Iris pigment epithelial cell (primary cell): ENCODE measurements at regions not wholly inside any gene's neighbourhood (a gene's known extent, or its start where the extent isn't known, plus 50 kb on each side); places are given as distances from the start of the nearest gene placed in this dataset.

Experiments used
- DNase-seq: peaks from one replicate; pipeline ENCODE4 v3.0.0-alpha.2; 2011; ENCODE audit warnings: low read depth

DNA sequence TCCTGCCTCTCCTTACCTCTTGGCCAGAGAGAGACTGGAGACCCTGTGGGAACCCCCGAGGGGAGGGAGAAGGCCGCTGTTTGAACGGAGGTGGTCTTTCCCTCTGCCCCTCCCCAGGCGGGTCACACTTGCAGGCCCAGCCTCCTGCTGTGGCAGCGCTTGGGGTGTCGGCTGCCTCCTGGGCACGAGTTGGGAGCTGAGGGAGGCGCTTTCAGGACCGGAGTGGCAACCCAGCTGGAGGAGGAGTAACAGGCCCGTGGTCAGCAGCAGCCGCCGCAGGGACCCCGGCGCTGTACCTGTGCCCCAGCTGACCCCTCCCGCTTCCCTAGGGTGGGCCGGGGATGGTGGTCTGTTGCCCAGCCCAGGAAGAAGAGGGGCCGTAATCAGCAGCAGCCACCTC is 278.3 kb downstream of the SEC14L1 start:
- DNase-seq = no peak

GRCh38 chr17:77419547-77420094 is 278.9 kb downstream of the SEC14L1 start:
- DNase-seq = peak; percentile 51

DNA sequence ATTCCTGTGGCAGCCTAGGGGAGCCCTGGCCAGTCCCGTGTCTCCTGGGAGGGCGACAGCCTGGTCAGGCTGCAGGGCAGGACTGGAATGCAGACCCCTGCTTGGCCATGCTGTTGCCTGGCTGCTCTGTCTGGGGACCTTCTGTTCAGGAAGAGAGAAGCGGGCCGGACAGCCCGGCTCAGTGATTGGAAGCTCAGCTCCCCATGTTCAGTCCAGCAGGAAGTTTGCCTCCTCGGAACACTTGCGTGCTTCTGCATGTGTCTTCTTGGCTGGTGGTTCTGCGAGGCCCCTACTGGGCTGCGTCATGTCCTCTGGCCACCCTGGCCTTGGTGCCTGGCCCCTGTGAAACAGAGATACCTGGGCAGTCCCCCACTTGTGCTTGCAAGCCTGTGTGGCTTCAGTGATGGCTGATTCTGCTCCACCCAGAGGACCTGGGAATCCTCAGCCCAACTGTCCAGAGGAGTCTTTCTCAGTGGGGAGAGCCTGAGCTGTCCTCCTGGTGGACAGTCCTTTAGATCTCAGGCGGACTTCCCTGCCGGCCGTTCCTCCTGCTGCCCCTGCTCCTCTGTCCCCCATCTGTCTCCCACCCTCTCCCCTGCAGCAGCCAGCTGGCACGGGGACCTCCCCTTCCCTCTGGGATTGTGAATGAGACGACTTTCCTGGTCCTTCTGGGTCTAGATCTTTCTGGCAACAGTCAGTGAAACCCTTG is 279.5 kb downstream of the SEC14L1 start:
- DNase-seq = no peak

DNA sequence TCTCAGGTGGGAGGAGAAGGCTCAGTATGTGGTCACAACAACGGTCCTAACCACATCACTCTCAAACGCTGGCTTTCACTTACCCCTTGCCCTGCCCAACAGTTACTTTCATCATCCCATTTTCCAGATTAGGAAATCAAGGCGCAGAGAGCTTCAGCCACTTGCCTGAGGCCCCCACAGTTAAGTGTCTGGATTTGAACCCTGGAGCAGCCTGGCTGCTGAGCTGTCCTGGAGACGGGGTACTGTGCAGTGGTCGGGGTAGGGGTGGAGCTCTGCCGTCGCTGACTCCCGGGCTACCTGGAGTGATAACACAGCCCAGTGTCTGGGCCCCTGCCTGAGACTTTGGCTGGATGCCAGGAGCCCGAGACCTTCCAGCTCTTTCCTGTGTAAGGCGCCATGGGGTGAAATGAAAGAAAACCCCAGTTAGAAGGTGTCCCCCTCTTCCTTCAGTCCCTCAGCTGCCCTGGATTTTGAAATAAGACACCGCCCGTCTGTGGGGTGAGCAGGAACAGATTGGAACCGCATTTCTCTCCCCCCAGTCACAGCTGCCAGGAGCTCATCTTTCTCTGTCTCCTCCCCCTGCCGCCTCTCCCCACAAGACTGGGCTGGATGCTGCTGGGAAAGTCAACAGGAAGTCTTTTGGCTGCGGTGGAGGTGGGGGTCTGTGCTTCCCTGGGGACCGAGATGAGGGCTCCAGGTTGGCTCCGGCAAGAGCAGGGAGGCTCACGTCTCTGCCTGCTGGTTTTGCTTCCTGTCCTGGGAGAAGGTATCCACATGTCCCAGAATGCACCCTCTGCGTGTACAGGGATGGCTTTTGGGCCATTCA is 280.2 kb downstream of the SEC14L1 start:
- DNase-seq = peak; percentile 95

DNA sequence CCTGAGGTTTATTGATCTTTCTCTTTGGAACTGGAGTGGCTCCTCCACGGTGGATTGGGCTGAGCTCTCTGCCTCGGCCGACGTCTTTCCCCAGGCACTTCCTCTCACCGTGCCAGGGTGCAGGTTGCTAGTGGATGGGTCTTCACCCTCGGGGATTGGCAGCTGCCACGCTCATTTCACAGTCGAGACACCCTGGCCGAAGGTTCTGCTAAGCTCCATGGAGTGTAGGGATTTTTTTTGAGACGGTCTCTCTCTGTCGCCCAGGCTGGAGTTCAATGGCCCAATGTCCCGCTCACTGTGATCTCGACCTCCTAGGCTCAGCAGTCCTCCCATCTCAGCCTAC is 280.8 kb downstream of the SEC14L1 start:
- no peak for DNase-seq

DNA sequence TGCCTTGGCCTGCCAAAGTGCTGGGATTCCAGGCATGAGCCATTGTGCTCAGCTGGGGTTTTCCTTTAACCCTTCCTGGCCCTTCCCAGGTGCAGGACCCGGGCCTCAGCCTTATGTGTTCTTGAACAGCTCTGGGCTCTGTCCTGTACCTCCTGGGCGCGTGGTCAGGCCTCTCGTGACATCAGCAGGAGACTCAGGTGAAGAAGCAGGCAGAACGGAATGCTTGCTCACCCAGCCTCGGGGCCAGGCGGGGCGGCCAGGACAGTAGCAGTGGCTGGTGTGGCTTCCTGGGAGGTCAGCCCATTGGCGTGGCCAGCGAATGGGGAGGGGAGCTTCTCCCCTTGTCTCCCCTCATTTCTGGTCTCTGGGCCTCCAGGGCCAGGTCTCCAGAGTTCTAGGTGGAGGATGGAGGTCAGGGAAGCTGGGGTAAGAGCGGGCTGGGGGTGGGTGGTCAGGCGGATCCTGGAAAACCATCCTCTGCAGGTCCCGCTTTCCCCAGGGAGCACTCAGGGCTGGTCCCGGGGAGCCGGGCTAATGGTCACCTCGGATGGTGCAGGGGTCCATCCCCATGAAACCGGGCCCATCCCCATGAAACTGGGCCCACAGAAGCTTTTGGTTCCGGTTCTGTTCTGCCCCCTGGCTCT is 281.5 kb downstream of the SEC14L1 start:
- DNase-seq = no peak

DNA sequence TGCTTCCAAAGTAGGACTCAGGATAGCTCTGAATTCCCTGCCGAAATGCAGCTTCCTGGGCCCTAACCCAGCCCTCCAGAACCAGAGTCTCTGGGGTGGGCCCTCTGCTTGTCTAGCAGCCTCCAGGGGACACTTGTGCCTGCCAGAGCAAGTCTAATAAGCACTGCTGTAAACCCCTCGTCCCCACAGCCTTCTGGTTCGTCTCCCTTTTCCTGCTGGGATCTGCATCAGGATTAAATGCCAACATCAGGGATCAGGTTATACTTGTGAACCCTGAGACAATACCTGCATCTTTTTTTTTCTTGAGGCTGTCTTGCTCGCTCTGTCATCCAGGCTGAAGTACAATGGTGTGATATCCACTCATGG is 282.0 kb downstream of the SEC14L1 start:
- no peak for DNase-seq

GRCh38 chr17:77423589-77424451 is 283.1 kb downstream of the SEC14L1 start:
- DNase-seq = peak; percentile 89

GRCh38 chr17:77424585-77425344 is 284.0 kb downstream of the SEC14L1 start:
- DNase-seq = peak; percentile 96

DNA sequence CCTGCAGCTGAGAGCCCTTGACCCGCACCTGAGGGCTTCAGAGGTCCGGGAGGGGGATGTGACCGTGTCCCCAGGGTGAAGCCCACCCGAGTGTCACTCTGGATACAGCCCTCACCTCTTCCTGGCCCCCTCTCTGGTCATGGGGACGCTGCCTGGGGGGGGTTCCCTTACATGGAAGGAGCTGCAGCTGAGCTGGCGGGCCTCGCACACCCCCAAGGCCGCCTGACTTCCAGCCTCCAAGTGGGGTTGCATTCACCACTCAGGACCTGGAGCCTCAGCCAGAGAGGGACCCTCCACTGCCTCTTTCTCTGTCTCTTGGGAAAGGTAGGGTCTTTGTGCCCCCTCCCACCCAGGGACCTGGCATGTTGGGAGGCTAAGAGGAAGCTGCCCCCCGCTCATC is 284.6 kb downstream of the SEC14L1 start:
- no peak for DNase-seq

DNA sequence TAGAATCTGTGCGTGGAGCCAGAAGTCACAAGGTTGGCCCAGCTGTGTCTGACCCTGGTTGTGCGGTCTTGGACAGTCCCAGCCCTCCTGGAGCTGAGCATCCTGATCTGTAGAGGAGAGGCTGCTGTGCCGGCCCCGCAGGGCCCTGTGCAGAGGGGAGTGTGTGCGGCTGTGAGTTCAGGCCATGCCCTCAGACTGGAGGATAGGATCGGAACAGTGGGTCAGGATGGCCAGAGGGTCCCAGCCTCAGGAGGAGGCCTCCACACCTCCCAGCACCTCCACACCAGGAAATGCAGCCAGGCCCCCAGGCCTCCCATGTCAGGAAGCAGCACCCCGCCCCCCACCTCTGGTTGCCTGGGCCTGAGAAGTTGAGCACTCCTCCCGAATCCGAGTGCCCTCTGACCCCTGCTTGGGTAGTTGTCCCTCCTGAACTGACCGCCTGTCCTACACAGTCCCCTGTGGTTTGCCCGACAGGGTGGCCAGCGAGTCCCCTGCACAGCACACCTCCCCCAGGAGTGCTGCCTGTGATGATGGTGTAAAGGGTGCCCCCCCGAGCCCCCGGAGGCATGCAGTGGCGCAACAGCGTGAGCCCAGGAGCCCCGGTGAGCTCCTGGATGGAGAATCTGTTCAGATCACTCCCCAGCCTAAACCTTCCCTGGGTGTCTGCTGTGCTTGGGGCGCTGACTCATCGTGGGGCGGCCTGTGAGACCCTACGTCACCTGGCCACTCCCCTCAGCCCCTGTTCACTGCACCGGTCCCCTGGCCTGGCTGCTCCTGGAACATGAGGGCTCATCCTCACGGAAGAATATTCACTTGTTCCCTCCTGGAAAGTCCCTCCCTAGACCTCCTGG is 285.2 kb downstream of the SEC14L1 start:
- peak; percentile 92 for DNase-seq

DNA sequence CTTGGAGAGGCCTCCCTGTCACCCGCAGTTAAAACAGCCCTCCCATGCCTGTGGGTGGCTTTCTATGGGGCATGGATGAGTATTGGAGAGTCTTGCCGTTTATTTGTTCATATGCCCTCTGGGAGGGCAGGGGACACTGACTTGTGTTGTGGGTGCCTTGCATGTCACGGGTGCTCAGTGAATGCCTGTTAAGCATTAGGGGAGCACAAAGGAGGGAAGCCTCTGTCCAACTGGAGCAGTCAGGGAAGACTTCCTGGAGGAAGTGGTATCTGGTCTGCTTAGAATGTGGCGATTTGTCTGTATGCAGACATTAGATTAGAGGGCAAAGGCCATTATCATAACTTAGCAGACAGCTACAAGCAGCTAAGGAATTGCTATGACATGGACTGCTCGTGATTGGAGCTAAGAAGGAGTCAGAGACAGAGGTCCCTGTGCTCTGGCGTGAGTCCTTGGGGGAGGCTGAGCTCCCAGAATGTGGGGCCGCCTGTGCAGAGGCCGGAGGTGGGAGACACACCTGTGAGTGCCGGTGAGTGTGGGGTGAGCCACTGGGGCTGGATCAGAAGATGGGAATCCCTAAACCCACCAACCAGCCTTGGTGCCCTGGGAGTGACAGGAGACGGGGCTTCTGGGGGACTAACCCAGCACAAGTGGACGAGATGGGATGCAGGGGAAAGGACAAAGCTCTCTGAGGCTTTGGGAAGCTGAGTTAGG is 286.1 kb downstream of the SEC14L1 start:
- no peak for DNase-seq

- peak; percentile 87 for DNase-seq
Measured at GRCh38 chr17:77427391-77427991, 286.7 kb downstream of the SEC14L1 start.

DNA sequence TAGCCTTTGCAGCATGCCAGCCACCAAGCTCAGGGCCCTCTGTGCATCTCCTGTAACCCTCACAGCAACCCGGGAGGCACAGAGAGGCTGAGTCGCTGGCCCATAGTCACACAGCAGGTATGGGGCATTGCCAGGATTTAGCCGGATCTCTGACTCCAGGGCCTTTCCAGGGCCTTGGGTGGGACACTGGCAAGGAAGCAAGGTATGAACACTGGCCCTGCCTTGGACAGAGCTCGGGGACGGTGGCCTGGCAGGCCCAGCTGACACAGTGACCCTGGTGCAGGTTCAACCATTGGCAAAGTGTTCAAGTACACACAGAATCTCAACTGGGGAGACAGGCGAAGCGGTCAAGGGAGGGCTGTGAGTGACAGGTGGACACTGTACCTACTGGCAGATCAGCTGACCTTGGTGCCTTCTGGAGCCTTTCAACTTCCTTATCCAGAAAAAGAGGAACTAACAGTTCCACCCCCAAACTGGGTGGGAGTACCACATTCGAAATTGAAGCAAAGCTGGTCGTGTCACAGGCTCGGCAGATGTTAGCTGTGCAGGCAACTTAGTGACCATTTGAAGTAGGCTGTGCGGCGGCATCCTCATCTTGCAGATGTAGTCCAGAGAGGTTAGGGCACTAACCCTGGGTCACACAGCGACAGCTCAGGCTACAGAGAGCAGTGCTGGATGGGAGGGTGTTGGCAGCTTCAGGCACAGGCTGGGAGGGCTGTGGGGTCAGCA is 287.4 kb downstream of the SEC14L1 start:
- DNase-seq = no peak

DNA sequence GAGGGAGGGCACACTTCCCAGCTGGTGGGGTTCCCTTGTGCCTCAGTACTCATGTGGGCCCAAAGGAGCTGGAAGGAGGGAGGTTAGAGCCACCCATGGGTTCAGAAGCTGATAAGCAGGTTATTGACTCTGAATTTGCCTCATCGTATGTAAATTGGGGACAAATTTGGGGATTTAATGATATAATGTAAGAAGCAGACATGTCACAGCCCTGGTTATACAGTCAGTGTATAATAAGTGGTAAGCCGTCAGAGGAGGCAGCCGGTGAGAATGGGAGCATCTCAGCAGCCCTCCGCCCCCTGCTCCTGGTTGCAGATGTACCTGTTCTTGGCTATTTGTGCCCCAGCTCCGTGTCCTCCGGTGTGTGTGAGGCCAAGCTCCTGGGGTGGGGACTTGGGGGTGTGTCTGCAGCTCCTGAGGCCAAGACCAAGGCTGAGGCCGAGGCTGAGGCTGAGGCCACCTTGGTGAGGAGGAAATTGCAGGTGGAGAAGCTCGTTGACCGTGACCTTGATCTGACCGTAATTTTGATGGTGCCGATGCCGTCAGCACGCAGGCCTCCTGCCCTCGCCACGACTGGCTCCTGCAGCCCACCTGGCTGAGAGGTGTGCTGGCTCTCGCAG is 288.1 kb downstream of the SEC14L1 start:
- no peak for DNase-seq

DNA sequence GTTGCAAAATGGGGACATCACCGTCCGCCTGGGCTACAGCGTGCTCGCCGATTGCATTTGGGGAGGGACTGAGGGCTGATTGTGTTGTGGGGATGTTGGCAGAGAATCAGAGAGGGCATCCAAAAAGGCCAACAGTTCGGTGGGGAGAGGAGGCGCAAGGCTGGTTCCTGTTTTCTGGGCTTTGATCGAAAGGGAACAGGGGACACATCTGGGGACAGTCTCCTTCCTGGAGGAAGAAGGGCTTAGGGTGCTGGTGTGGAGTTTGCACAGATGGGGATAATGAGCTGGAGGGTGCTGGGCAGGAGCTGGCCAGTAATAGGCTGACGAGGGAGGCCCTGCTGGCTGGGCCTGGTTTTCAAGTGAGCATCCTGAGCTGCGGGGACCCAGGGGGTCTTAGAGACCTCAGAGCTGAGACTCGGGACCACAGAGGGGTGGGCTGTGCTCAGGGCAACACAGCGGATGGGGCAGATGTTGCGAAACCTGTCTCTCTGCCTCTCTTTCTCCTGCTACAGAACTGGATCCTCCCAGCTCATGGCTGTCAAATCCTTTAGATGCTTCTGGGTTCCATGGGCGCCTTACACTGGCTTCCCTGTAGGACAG is 288.7 kb downstream of the SEC14L1 start:
- no peak for DNase-seq

DNA sequence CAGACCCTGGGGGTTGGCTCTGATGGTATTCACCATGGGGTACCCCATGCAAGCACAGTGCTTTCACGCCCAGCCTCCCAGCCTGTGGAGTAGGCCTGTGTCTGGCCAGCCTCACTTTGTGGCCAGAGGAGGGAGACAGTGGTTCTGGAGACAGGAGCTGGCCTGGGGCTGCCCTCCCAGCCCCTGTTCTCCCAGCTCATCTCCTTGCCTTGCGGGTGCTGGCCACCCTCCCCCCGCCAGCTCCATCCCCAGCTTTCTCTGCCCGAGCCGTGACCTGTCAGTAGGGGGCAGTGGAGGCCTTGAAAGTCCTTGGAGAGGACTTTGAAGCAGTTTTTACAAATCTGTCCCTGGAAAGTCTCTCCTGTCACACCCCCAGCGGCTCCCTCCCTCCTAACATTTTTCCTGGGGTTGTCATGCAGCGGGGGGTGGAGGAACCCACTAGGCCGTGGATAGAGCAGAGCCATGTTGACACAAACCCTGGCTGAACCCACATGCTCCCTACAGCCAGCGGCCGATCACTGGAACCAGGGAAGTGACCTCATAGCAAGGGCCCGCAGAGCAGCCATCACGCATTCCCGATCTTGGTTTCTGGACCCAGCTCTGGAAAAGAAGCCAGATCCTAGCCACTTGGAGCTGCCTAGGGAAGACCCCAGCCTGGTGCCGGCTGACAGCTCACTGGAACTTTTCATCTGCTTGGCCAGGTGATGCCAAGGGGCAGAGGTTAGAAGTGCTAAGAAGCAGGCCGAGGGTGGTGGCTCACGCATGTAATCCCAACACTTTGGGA is 289.4 kb downstream of the SEC14L1 start:
- DNase-seq = peak; percentile 97
